ENCODE measurements at regions not wholly inside any gene's neighbourhood (a gene's known extent, or its start where the extent isn't known, plus 50 kb on each side); places are given as distances from the start of the nearest gene placed in this dataset.

DNA sequence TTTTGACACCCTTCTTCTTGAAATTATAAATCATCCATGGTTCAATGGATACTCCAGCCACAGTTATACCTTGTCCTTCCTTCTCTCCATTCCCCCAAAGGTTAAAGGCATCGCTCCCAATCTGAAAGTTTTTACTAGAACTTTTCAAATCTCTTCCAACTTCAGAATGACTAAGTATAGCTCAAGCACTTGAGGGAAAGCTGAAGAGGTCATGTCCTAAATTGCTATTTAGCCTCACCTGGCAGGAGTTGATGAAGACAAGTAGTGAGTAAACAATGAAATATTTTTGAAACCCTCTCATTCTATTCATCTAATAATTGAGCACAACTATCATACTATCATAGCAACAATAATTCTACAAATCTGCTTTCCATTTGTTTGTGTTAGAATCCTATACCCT, 167.8 kb downstream of the HNMT start:
- 92 to 97% methylated on average over 1 of the region's 1 CpG for WGBS, 2 donors
- ATAC-seq (ENCODE audit: low FRiP score) (no peak), DNase-seq (no peak)
- Histone ChIP-seq H3K4me3 (ENCODE audit: low read length in 2 of 2) (no peak overlapping the region), H3K27me3 (ENCODE audit: control insufficient read depth in 1 of 2, insufficient read depth in 2 of 2, low read length in 1 of 2) (no peaks in the 10 kb centered on the region), H3K27ac (ENCODE audit: low read depth in 1 of 2, low read length in 2 of 2) (no peak overlapping the region), H3K36me3 (ENCODE audit: control insufficient read depth in 1 of 2, insufficient read depth in 2 of 2, low read length in 1 of 2) (no peaks in the 10 kb centered on the region), H3K4me1 (ENCODE audit: control insufficient read depth in 1 of 2, insufficient read depth in 2 of 2, low read length in 2 of 2) (no peaks in the 10 kb centered on the region), H3K9me3 (ENCODE audit: control insufficient read depth, low read length) (no peaks in the 10 kb centered on the region)
- intact Hi-C loops (cut with DNase I): no loop called here

DNA sequence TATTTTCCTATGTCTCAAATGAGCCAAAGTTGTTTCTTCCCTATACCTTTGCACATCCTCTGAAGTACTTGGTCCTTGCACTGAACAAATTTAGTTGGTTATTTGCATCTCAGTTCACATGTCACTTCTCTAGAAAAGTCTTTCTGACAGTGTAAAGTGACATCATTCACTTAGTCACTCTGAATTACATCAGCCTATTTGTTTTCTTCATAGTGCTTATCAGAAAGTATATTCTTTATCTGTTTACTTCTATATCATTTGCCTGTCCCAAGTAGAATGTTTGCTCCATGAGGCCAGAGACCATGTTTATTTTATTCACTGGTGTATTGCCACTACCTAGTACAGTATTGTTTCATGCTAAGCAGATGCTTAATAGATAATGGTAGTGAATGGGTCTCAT, 173.7 kb downstream of the HNMT start:
- no peaks in the 10 kb centered on the region for H3K9me3 ChIP-seq (ENCODE audit: control insufficient read depth, low read length)
- no peaks in the 10 kb centered on the region for H3K27me3 ChIP-seq (ENCODE audit: control insufficient read depth in 1 of 2, insufficient read depth in 2 of 2, low read length in 1 of 2)
- no peak overlapping the region for H3K27ac ChIP-seq (ENCODE audit: low read depth in 1 of 2, low read length in 2 of 2)
- intact Hi-C loops (cut with DNase I): no loop called here
- no peaks in the 10 kb centered on the region for H3K36me3 ChIP-seq (ENCODE audit: control insufficient read depth in 1 of 2, insufficient read depth in 2 of 2, low read length in 1 of 2)
- ATAC-seq (ENCODE audit: low FRiP score) (no peak), DNase-seq (no peak)
- H3K4me3 ChIP-seq (ENCODE audit: low read length in 2 of 2): no peak overlapping the region
- no peaks in the 10 kb centered on the region for H3K4me1 ChIP-seq (ENCODE audit: control insufficient read depth in 1 of 2, insufficient read depth in 2 of 2, low read length in 2 of 2)

DNA sequence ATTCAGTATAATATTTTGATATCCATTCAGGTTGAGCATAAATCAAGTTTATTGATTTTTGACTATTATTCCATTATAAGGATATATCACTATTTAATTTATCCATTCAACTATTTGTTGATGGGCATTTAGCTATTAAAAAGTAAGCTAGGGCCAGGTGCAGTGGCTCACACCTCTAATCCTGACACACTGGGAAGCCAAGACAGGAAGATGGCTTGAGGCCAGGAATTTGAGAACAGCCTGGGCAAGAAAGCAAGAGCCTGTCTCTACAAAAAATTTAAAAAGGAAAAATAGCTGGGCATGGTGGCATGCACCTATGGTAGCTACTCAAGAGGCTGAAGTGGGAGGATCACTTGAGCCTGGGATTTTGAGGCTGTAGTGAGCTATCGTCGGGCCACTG, 183.5 kb downstream of the HNMT start:
- H3K27me3 ChIP-seq (ENCODE audit: control insufficient read depth in 1 of 2, insufficient read depth in 2 of 2, low read length in 1 of 2): no peaks in the 10 kb centered on the region
- ATAC-seq (ENCODE audit: low FRiP score): no peak
- no peaks in the 10 kb centered on the region for H3K36me3 ChIP-seq (ENCODE audit: control insufficient read depth in 1 of 2, insufficient read depth in 2 of 2, low read length in 1 of 2)
- no peak overlapping the region for H3K4me3 ChIP-seq (ENCODE audit: low read length in 2 of 2)
- WGBS, 2 donors: 89 to 92% methylated on average over 2 of the region's 2 CpGs
- H3K27ac ChIP-seq (ENCODE audit: low read depth in 1 of 2, low read length in 2 of 2): no peak overlapping the region
- H3K9me3 ChIP-seq (ENCODE audit: control insufficient read depth, low read length): no peaks in the 10 kb centered on the region
- intact Hi-C loops (cut with DNase I): no loop called here
- no peaks in the 10 kb centered on the region for H3K4me1 ChIP-seq (ENCODE audit: control insufficient read depth in 1 of 2, insufficient read depth in 2 of 2, low read length in 2 of 2)
- DNase-seq: no peak

DNA sequence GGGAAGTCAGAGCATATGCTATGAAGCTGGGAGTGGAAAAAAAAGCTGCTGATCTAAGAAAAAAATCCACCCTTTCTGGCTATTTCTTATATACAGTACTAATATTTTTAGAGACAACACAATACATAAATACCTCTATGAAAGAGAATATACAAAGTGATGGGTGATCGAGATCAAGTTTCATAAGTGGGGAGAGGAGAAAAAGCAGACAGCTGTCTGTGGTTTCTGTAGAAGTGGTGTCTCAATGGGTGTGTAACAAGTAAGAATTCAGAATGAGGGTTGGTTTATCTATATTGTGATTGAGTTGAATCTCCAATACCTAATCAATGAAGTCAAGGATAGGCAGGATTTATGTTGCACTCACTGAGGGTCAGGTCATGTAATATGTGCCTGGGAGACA, 191.0 kb downstream of the HNMT start:
- Histone ChIP-seq H3K27ac (ENCODE audit: low read depth in 1 of 2, low read length in 2 of 2) (no peak overlapping the region), H3K4me1 (ENCODE audit: control insufficient read depth in 1 of 2, insufficient read depth in 2 of 2, low read length in 2 of 2) (no peaks in the 10 kb centered on the region), H3K9me3 (ENCODE audit: control insufficient read depth, low read length) (no peaks in the 10 kb centered on the region), H3K27me3 (ENCODE audit: control insufficient read depth in 1 of 2, insufficient read depth in 2 of 2, low read length in 1 of 2) (no peaks in the 10 kb centered on the region), H3K4me3 (ENCODE audit: low read length in 2 of 2) (no peak overlapping the region), H3K36me3 (ENCODE audit: control insufficient read depth in 1 of 2, insufficient read depth in 2 of 2, low read length in 1 of 2) (no peaks in the 10 kb centered on the region)
- intact Hi-C loops (cut with DNase I): no loop called here
- 94 to 100% methylated on average over 1 of the region's 1 CpG for WGBS, 2 donors
- DNase-seq: no peak
- ATAC-seq (ENCODE audit: low FRiP score): no peak

DNA sequence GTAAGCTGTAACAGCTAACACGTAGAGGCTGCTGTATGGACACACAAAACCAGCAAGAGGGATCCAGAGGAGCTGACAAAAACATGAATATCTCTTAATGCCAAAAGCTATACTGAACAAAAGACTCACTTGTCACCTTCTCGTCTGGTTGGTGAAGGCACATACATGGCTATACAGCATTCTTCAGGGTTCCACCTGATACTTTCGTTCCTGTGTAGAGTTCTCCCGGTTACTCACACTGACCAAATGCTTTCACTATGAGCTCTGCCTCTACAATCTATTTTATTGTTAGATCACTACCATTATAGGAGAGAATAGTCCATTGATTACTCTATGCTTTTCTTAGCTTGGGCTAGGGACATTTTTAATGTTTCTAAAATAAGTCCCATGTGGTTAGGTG, 193.1 kb downstream of the HNMT start:
- intact Hi-C loops (cut with DNase I): no loop called here
- H3K9me3 ChIP-seq (ENCODE audit: control insufficient read depth, low read length): no peaks in the 10 kb centered on the region
- H3K27ac ChIP-seq (ENCODE audit: low read depth in 1 of 2, low read length in 2 of 2): no peak overlapping the region
- H3K36me3 ChIP-seq (ENCODE audit: control insufficient read depth in 1 of 2, insufficient read depth in 2 of 2, low read length in 1 of 2): no peaks in the 10 kb centered on the region
- no peak overlapping the region for H3K4me3 ChIP-seq (ENCODE audit: low read length in 2 of 2)
- no peaks in the 10 kb centered on the region for H3K4me1 ChIP-seq (ENCODE audit: control insufficient read depth in 1 of 2, insufficient read depth in 2 of 2, low read length in 2 of 2)
- DNase-seq (no peak), ATAC-seq (ENCODE audit: low FRiP score) (no peak)
- no peaks in the 10 kb centered on the region for H3K27me3 ChIP-seq (ENCODE audit: control insufficient read depth in 1 of 2, insufficient read depth in 2 of 2, low read length in 1 of 2)
- WGBS, 2 donors: 65 to 88% methylated on average over 4 of the region's 4 CpGs

DNA sequence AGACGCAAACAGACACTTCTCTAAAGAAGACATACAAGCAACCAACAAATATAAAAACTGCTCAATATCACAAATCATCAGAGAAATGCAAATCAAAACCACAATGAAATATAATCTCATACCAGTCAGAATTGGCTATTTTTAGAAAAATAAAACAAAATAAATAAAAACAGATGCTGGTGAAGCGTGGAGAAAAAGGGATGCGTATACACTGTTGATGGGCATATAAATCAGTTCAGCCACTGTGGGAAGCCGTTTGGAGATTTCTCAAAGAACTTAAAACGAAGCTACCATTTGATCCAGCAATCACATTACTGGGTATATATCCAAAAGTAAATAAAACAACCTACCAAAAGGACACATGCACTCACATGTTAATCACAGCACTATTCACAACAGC, 206.2 kb downstream of the HNMT start:
- peaks cover 5% of the 10 kb centered on the region for H3K9me3 ChIP-seq (ENCODE audit: control insufficient read depth, low read length)
- ATAC-seq (ENCODE audit: low FRiP score) (no peak), DNase-seq (no peak)
- H3K4me3 ChIP-seq (ENCODE audit: low read length in 2 of 2): no peak overlapping the region
- H3K27ac ChIP-seq (ENCODE audit: low read depth in 1 of 2, low read length in 2 of 2): no peak overlapping the region
- H3K4me1 ChIP-seq (ENCODE audit: control insufficient read depth in 1 of 2, insufficient read depth in 2 of 2, low read length in 2 of 2): no peaks in the 10 kb centered on the region
- WGBS, 2 donors: 72 to 80% methylated on average over 5 of the region's 5 CpGs
- no peaks in the 10 kb centered on the region for H3K36me3 ChIP-seq (ENCODE audit: control insufficient read depth in 1 of 2, insufficient read depth in 2 of 2, low read length in 1 of 2)
- intact Hi-C loops (cut with DNase I): no loop called here
- H3K27me3 ChIP-seq (ENCODE audit: control insufficient read depth in 1 of 2, insufficient read depth in 2 of 2, low read length in 1 of 2): no peaks in the 10 kb centered on the region

DNA sequence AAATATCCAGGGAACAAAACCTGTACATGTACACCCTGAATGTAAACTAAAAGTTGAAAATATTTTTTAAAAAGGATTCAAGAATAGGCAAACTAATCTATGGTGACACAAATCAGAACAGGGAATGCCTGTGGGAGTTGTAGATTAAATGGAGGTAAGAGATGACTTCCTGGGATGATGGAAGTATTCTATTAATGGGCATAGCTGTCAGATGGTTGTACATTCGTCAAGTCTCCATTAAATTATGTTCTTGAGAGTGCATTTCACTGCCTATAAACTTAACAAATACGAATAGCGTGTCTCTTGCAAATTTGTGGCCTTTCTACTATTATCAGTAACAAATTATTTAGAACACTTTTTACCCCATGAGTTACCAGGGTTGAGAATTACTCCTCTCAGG, 207.0 kb downstream of the HNMT start:
- H3K4me1 ChIP-seq (ENCODE audit: control insufficient read depth in 1 of 2, insufficient read depth in 2 of 2, low read length in 2 of 2): no peaks in the 10 kb centered on the region
- no peaks in the 10 kb centered on the region for H3K36me3 ChIP-seq (ENCODE audit: control insufficient read depth in 1 of 2, insufficient read depth in 2 of 2, low read length in 1 of 2)
- H3K4me3 ChIP-seq (ENCODE audit: low read length in 2 of 2): no peak overlapping the region
- ATAC-seq (ENCODE audit: low FRiP score) (no peak), DNase-seq (no peak)
- peaks cover 2% of the 10 kb centered on the region for H3K9me3 ChIP-seq (ENCODE audit: control insufficient read depth, low read length)
- 53 to 62% methylated on average over 3 of the region's 3 CpGs for WGBS, 2 donors
- no peak overlapping the region for H3K27ac ChIP-seq (ENCODE audit: low read depth in 1 of 2, low read length in 2 of 2)
- H3K27me3 ChIP-seq (ENCODE audit: control insufficient read depth in 1 of 2, insufficient read depth in 2 of 2, low read length in 1 of 2): no peaks in the 10 kb centered on the region
- intact Hi-C loops (cut with DNase I): no loop called here

DNA sequence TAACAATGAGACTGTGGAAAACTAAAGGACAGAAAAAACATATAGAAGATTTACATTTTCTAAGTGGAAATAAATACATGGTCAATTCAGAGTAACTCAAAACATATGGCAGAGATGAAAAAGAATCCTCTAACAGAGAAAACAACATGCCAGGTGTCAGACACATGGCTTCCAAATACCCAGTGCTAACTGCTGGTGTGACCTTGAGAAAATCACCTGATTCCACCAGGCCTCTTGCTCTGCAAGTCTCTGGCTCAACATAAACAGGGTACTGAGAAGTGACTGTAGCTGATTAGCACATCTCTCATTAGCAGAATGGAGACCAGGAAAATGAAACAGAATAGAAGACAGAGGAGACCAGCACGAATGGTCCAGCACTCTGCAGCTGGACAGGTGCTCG, 210.8 kb downstream of the HNMT start:
- Histone ChIP-seq H3K27me3 (ENCODE audit: control insufficient read depth in 1 of 2, insufficient read depth in 2 of 2, low read length in 1 of 2) (no peaks in the 10 kb centered on the region), H3K4me3 (ENCODE audit: low read length in 2 of 2) (no peak overlapping the region), H3K9me3 (ENCODE audit: control insufficient read depth, low read length) (peaks cover 2% of the 10 kb centered on the region), H3K4me1 (ENCODE audit: control insufficient read depth in 1 of 2, insufficient read depth in 2 of 2, low read length in 2 of 2) (no peaks in the 10 kb centered on the region), H3K36me3 (ENCODE audit: control insufficient read depth in 1 of 2, insufficient read depth in 2 of 2, low read length in 1 of 2) (no peaks in the 10 kb centered on the region), H3K27ac (ENCODE audit: low read depth in 1 of 2, low read length in 2 of 2) (no peak overlapping the region)
- 95 to 98% methylated on average over 2 of the region's 2 CpGs for WGBS, 2 donors
- DNase-seq (no peak), ATAC-seq (ENCODE audit: low FRiP score) (no peak)
- intact Hi-C loops (cut with DNase I): no loop called here

DNA sequence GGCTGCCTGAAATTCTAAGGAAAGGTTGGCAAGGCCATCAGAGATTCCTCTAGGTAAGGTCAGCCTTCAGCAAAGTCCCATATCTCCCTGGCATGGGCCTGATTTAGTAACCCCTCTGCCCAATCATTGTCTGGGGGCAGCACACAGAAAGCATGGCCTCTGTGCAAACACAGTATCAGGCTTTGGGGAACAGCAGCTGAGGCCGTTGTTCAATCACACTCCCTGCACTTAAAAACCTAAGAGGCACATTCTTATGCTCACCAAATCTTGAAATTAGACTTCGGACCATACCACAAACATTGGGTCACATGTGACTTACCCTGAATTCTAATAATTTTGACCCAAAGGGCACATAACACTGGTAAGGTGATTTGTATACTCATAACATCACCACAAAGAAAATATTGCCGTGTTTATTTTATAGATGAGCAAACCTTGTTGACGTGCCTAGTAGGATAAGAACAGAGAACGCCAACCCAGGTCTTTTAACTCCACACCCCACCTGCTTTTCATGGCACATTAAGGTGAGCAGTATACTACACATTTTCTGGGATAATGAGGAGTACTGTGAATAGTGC, 212.7 kb downstream of the HNMT start:
- Histone ChIP-seq H3K27me3 (ENCODE audit: control insufficient read depth in 1 of 2, insufficient read depth in 2 of 2, low read length in 1 of 2) (no peaks in the 10 kb centered on the region), H3K4me3 (ENCODE audit: low read length in 2 of 2) (no peak overlapping the region), H3K27ac (ENCODE audit: low read depth in 1 of 2, low read length in 2 of 2) (no peak overlapping the region), H3K4me1 (ENCODE audit: control insufficient read depth in 1 of 2, insufficient read depth in 2 of 2, low read length in 2 of 2) (no peaks in the 10 kb centered on the region), H3K9me3 (ENCODE audit: control insufficient read depth, low read length) (peaks cover 2% of the 10 kb centered on the region), H3K36me3 (ENCODE audit: control insufficient read depth in 1 of 2, insufficient read depth in 2 of 2, low read length in 1 of 2) (no peaks in the 10 kb centered on the region)
- intact Hi-C loops (cut with DNase I): no loop called here
- ATAC-seq (ENCODE audit: low FRiP score) (no peak), DNase-seq (no peak)
- 91 to 92% methylated on average over 5 of the region's 5 CpGs for WGBS, 2 donors
